Lower leg skin (tissue), 4 donors: ENCODE measurements at regions not wholly inside any gene's neighbourhood (a gene's known extent, or its start where the extent isn't known, plus 50 kb on each side); places are given as distances from the start of the nearest gene placed in this dataset.

Experiments used
- DNase-seq, 2 donors: peaks; one replicate each; pipeline ENCODE4 v3.0.0-alpha.2; 2019; ENCODE audit warnings: low spot score in 2 of 2
- H3K4me3 ChIP-seq: fragments of 200-600 bp; sonication (generic); 2 replicates; pipeline ENCODE4 v1.5.1; 2017; ENCODE audit warnings: mild to moderate bottlenecking, low read depth; ENCODE audit not compliant: poor library complexity, severe bottlenecking
- CTCF ChIP-seq, 3 donors: fragments of 450-650 bp; IDR thresholded peaks; one replicate each; pipeline ENCODE4 v1.5.1; 2016; ENCODE audit warnings: antibody characterized with exemption in 3 of 3, mild to moderate bottlenecking in 3 of 3, moderate library complexity in 2 of 3
- POLR2A ChIP-seq, 2 donors: fragments of 450-650 bp; IDR thresholded peaks; one replicate each; pipeline ENCODE4 v1.6.1; 2016 to 2017; ENCODE audit warnings: antibody characterized with exemption in 2 of 2, mild to moderate bottlenecking in 1 of 2, moderate library complexity in 1 of 2
- WGBS, 2 donors: methylation state at CpG; one replicate each; pipeline ENCODE4 v1.1.5; 2018; 5-methylcytosine and 5-hydroxymethylcytosine counted together
- intact Hi-C: fragments of 100-400 bp; cut with DNase I; formaldehyde crosslinking; loops from one replicate; pipeline ENCODE4 v1.15.0; 2023; ENCODE audit warnings: low total_unique reads

GRCh38 chr5:106720367-106720766 is 950.4 kb downstream of the EFNA5 start:
- no peak for DNase-seq
- no peak overlapping the region for H3K4me3 ChIP-seq
- intact Hi-C loops, result no loop called here
- WGBS, 2 donors, result 33 to 55% methylated on average over 3 of the region's 3 CpGs
- TF ChIP-seq CTCF (IDR thresholded peaks at IDR 0.05) (no peak), POLR2A (IDR thresholded peaks at IDR 0.05) (no peak)

- WGBS, 2 donors, result 67 to 71% methylated on average over 1 of the region's 1 CpG
- DNase-seq, result no peak
- intact Hi-C loops, result no loop called here
- no peak for TF ChIP-seq CTCF (IDR thresholded peaks at IDR 0.05)
- no peak for TF ChIP-seq POLR2A (IDR thresholded peaks at IDR 0.05)
- no peak overlapping the region for H3K4me3 ChIP-seq
Measured at GRCh38 chr5:106699796-106700195, 970.9 kb downstream of the EFNA5 start.

GRCh38 chr5:106699198-106699597 is 971.5 kb downstream of the EFNA5 start:
- no peak overlapping the region for H3K4me3 ChIP-seq
- TF ChIP-seq CTCF (IDR thresholded peaks at IDR 0.05) (no peak), POLR2A (IDR thresholded peaks at IDR 0.05) (no peak)
- DNase-seq, result no peak
- intact Hi-C loops, result no loop called here
- WGBS, 2 donors, result 85 to 87% methylated on average over 6 of the region's 6 CpGs

GRCh38 chr5:106698169-106698568 is 972.6 kb downstream of the EFNA5 start:
- no peak for TF ChIP-seq CTCF (IDR thresholded peaks at IDR 0.05)
- TF ChIP-seq POLR2A (IDR thresholded peaks at IDR 0.05), result no peak
- intact Hi-C loops, result no loop called here
- 91 to 93% methylated on average over 5 of the region's 5 CpGs for WGBS, 2 donors
- DNase-seq, result no peak
- H3K4me3 ChIP-seq, result no peak overlapping the region

- no peak overlapping the region for H3K4me3 ChIP-seq
- intact Hi-C loops, result no loop called here
- DNase-seq, result no peak
- WGBS, 2 donors, result 55 to 66% methylated on average over 2 of the region's 2 CpGs
- TF ChIP-seq POLR2A (IDR thresholded peaks at IDR 0.05), result no peak
- TF ChIP-seq CTCF (IDR thresholded peaks at IDR 0.05), result no peak
Measured at GRCh38 chr5:106691701-106692100, 979.0 kb downstream of the EFNA5 start.

- intact Hi-C loops, result no loop called here
- H3K4me3 ChIP-seq, result no peak overlapping the region
- no peak for DNase-seq
- 83 to 92% methylated on average over 1 of the region's 1 CpG for WGBS, 2 donors
- TF ChIP-seq CTCF (IDR thresholded peaks at IDR 0.05), result no peak
- TF ChIP-seq POLR2A (IDR thresholded peaks at IDR 0.05), result no peak
Measured at GRCh38 chr5:106690585-106690984, 980.2 kb downstream of the EFNA5 start.
